22Rv1 (cell line): ENCODE measurements at regions not wholly inside any gene's neighbourhood (a gene's known extent, or its start where the extent isn't known, plus 50 kb on each side); places are given as distances from the start of the nearest gene placed in this dataset.

Experiments used
- H3K27ac ChIP-seq: fragments of 450-650 bp; 2 replicates; pipeline ENCODE4 v1.5.1; 2017
- CTCF ChIP-seq: fragments of 450-650 bp; IDR thresholded peaks from 2 replicates; pipeline ENCODE4 v1.5.1; 2017; ENCODE audit warnings: mild to moderate bottlenecking
- ZFX ChIP-seq: fragments of 450-650 bp; IDR thresholded peaks from 2 replicates; pipeline ENCODE4 v1.6.1; 2017; ENCODE audit warnings: antibody characterized with exemption, borderline replicate concordance

- no peak for TF ChIP-seq ZFX
- no peak for TF ChIP-seq CTCF
- no peak overlapping the region for H3K27ac ChIP-seq
Measured at GRCh38 chr2:221774136-221774535, 202.0 kb upstream of the EPHA4 start.

GRCh38 chr2:221771297-221771696, 199.2 kb upstream of the EPHA4 start:
- TF ChIP-seq ZFX (no peak), CTCF (no peak)
- no peak overlapping the region for H3K27ac ChIP-seq

- no peak overlapping the region for H3K27ac ChIP-seq
- no peak for TF ChIP-seq CTCF
- TF ChIP-seq ZFX, result no peak
Measured at GRCh38 chr2:221767106-221768012, 195.3 kb upstream of the EPHA4 start.

GRCh38 chr2:221762496-221762895, 190.4 kb upstream of the EPHA4 start:
- no peak for TF ChIP-seq ZFX
- no peak for TF ChIP-seq CTCF
- H3K27ac ChIP-seq, result no peak overlapping the region

- no peak overlapping the region for H3K27ac ChIP-seq
- TF ChIP-seq ZFX (no peak), CTCF (no peak)
Measured at GRCh38 chr2:221761260-221761659, 189.2 kb upstream of the EPHA4 start.

GRCh38 chr2:221758076-221758475, 186.0 kb upstream of the EPHA4 start:
- TF ChIP-seq CTCF, result no peak
- no peak overlapping the region for H3K27ac ChIP-seq

- no peak overlapping the region for H3K27ac ChIP-seq
- TF ChIP-seq CTCF (no peak), ZFX (no peak)
Measured at GRCh38 chr2:221753401-221753800, 181.3 kb upstream of the EPHA4 start.
